ENCODE measurements at regions not wholly inside any gene's neighbourhood (a gene's known extent, or its start where the extent isn't known, plus 50 kb on each side); places are given as distances from the start of the nearest gene placed in this dataset.

- TF ChIP-seq POLR2A (IDR thresholded peaks at IDR 0.05) (no peak), CTCF (IDR thresholded peaks at IDR 0.05) (no peak)
Measured at GRCh38 chrX:45822124-45822523, 621.4 kb upstream of the DIPK2B start.

Measured in thyroid gland (tissue), 4 donors.